ENCODE measurements at regions not wholly inside any gene's neighbourhood (a gene's known extent, or its start where the extent isn't known, plus 50 kb on each side); places are given as distances from the start of the nearest gene placed in this dataset.

DNA sequence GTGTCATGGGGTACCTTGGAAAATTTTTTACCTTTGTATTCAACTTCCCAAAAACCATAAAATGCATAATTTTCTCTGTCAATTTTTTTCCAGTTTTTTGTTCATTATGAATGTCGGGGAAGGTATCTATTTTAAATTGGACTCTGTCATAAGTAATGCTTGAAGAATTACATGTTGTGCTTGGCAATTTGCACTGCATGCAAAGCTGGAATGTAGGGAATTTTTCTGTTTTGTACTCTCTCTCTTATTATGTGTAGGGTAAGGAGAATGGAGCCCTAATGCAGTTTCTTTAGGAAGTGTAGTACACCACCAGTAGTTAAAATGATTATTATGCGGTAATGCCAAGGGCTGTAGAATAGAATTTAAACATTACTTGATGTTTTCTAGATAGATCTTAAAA is 137.7 kb upstream of the LIMCH1 start:
- TF ChIP-seq ISL1 (CRISPR knock-in tag; IDR thresholded peaks at IDR 0.05) (peak; percentile 22; the same call in 1 of the 2 replicates), ZFP3 (CRISPR knock-in tag; IDR thresholded peaks at IDR 0.05) (no peak), ZC3H10 (CRISPR knock-in tag; IDR thresholded peaks at IDR 0.05) (no peak), TOX (CRISPR knock-in tag; IDR thresholded peaks at IDR 0.05; ENCODE audit: borderline replicate concordance) (no peak), CSDC2 (CRISPR knock-in tag; IDR thresholded peaks at IDR 0.05) (no peak), PPARA (CRISPR knock-in tag; IDR thresholded peaks at IDR 0.05; ENCODE audit: borderline replicate concordance) (no peak), GLIS3 (CRISPR knock-in tag; IDR thresholded peaks at IDR 0.05) (no peak), ARNTL (CRISPR knock-in tag; IDR thresholded peaks at IDR 0.05; ENCODE audit: borderline replicate concordance, low read depth) (no peak), TCF4 (CRISPR knock-in tag; IDR thresholded peaks at IDR 0.05; ENCODE audit: borderline replicate concordance) (no peak)
- TF ChIP-seq, protein P1, sequence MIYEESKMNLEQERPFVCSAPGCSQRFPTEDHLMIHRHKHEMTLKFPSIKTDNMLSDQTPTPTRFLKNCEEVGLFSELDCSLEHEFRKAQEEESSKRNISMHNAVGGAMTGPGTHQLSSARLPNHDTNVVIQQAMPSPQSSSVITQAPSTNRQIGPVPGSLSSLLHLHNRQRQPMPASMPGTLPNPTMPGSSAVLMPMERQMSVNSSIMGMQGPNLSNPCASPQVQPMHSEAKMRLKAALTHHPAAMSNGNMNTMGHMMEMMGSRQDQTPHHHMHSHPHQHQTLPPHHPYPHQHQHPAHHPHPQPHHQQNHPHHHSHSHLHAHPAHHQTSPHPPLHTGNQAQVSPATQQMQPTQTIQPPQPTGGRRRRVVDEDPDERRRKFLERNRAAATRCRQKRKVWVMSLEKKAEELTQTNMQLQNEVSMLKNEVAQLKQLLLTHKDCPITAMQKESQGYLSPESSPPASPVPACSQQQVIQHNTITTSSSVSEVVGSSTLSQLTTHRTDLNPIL (CRISPR knock-in tag; IDR thresholded peaks at IDR 0.05; ENCODE audit: low read depth): no peak
- TF ChIP-seq, protein P2, sequence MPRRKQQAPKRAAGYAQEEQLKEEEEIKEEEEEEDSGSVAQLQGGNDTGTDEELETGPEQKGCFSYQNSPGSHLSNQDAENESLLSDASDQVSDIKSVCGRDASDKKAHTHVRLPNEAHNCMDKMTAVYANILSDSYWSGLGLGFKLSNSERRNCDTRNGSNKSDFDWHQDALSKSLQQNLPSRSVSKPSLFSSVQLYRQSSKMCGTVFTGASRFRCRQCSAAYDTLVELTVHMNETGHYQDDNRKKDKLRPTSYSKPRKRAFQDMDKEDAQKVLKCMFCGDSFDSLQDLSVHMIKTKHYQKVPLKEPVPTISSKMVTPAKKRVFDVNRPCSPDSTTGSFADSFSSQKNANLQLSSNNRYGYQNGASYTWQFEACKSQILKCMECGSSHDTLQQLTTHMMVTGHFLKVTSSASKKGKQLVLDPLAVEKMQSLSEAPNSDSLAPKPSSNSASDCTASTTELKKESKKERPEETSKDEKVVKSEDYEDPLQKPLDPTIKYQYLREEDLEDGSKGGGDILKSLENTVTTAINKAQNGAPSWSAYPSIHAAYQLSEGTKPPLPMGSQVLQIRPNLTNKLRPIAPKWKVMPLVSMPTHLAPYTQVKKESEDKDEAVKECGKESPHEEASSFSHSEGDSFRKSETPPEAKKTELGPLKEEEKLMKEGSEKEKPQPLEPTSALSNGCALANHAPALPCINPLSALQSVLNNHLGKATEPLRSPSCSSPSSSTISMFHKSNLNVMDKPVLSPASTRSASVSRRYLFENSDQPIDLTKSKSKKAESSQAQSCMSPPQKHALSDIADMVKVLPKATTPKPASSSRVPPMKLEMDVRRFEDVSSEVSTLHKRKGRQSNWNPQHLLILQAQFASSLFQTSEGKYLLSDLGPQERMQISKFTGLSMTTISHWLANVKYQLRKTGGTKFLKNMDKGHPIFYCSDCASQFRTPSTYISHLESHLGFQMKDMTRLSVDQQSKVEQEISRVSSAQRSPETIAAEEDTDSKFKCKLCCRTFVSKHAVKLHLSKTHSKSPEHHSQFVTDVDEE (CRISPR knock-in tag; IDR thresholded peaks at IDR 0.05): no peak
